AG04450 (cell line): ENCODE measurements at regions not wholly inside any gene's neighbourhood (a gene's known extent, or its start where the extent isn't known, plus 50 kb on each side); places are given as distances from the start of the nearest gene placed in this dataset.

ENCODE experiments used
- CTCF ChIA-PET: fragments of 300-600, 350-600 bp; formaldehyde crosslinking; extraction: SDS; loops from one replicate; lab custom pipeline; 2022; ENCODE audit warnings: antibody characterized with exemption, inconsistent platforms; lab: Charles Lee
- POLR2A ChIA-PET: fragments of 350-600 bp; formaldehyde crosslinking; extraction: SDS; loops from one replicate; lab custom pipeline; 2021; ENCODE audit warnings: antibody characterized with exemption, inconsistent platforms; lab: Yijun Ruan, JAX
- DNase-seq: peaks from one replicate; pipeline ENCODE4 v3.0.0-alpha.2; 2011; ENCODE audit warnings: low read depth, low spot score
- H3K27ac ChIP-seq: one replicate; pipeline ENCODE4 v1.5.1; 2012; ENCODE audit warnings: low read depth, low read length, control low read depth
- H3K27me3 ChIP-seq: one replicate; pipeline ENCODE4 v1.6.0; 2012; ENCODE audit warnings: low read length; ENCODE audit not compliant: control insufficient read depth, insufficient read depth
- H3K4me3 ChIP-seq: 2 replicates; pipeline ENCODE4 v1.5.1; 2011; ENCODE audit warnings: mild to moderate bottlenecking, low read depth, low read length, control low read depth
- H3K9me3 ChIP-seq: 2 replicates; pipeline ENCODE4 v1.5.1; 2012; ENCODE audit warnings: low read length; ENCODE audit not compliant: control insufficient read depth, insufficient read depth
- TF ChIP-seq, protein P1 (sequence below): IDR thresholded peaks from 2 replicates; pipeline ENCODE4 v1.5.1; 2011; ENCODE audit warnings: low read depth, low read length, control low read depth, inconsistent platforms

DNA sequence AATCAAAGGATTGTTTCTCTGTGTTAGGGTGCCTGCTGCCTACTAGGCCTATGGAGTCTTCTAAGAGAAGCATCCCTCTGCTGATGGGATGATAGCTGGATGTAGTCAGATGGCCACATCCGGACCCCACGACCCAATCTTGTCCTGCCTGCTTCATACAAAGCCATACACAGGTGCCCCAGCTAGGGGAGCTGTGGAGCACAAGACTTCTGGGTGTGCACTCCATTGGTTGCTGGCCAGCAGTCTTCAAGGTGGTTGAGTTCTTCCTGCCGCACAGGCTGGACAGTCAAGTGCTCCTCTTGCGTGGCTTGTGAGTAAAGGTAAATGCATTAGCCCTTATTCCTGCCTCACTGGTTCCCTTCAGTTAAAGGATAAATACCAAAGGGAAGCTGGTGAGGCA, 120.2 kb downstream of the TEX36 start:
- TF ChIP-seq, protein P1, sequence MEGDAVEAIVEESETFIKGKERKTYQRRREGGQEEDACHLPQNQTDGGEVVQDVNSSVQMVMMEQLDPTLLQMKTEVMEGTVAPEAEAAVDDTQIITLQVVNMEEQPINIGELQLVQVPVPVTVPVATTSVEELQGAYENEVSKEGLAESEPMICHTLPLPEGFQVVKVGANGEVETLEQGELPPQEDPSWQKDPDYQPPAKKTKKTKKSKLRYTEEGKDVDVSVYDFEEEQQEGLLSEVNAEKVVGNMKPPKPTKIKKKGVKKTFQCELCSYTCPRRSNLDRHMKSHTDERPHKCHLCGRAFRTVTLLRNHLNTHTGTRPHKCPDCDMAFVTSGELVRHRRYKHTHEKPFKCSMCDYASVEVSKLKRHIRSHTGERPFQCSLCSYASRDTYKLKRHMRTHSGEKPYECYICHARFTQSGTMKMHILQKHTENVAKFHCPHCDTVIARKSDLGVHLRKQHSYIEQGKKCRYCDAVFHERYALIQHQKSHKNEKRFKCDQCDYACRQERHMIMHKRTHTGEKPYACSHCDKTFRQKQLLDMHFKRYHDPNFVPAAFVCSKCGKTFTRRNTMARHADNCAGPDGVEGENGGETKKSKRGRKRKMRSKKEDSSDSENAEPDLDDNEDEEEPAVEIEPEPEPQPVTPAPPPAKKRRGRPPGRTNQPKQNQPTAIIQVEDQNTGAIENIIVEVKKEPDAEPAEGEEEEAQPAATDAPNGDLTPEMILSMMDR = no peak
- ChIA-PET CTCF (no interaction called here), POLR2A (no interaction called here)
- Histone ChIP-seq H3K27me3 (no peaks in the 10 kb centered on the region), H3K27ac (no peak overlapping the region), H3K9me3 (no peaks in the 10 kb centered on the region), H3K4me3 (no peak overlapping the region)
- DNase-seq = no peak

DNA sequence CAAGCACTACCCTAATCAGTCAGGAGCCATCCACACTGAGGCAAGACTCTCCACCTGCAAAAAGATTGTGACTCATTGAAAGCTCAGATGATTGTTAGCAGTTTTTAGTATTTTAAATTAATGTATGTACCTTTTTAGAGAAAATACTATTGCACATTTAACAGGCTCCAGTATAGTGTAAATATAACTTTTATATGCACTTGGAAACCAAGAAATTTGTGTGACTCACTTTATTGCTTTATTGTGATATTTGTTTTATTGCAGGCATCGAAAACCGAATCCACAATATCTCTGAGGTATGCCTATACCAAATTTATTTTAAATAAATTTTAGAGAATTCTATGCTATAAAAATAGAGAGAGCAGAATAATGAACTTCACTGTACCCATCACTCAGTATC, 122.0 kb downstream of the TEX36 start:
- H3K27ac ChIP-seq = no peak overlapping the region
- H3K4me3 ChIP-seq = no peak overlapping the region
- CTCF ChIA-PET = no interaction called here
- TF ChIP-seq, protein P1 = no peak
- DNase-seq = no peak
- H3K9me3 ChIP-seq = no peaks in the 10 kb centered on the region
- no peaks in the 10 kb centered on the region for H3K27me3 ChIP-seq
- POLR2A ChIA-PET = no interaction called here

DNA sequence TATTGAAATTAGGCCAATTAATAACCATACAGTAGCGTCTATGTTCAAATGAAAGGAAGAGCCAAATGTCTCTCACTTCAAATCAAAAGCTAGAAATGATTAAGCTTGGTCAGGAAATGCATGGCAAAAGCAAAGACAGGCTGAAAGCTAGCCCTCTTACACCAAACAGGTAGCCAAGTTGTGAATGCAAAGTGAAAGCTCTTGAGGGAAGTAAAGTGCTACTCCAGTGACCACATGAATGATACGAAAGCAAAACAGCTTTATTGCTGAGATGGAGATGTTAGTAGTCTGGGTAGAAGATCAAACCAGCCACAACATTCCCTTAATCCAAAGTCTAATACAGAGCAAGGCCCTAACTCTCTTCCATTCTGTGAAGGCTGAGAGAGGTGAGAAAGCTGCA, 123.8 kb downstream of the TEX36 start:
- H3K4me3 ChIP-seq = no peak overlapping the region
- H3K27ac ChIP-seq = no peak overlapping the region
- POLR2A ChIA-PET = no interaction called here
- CTCF ChIA-PET = no interaction called here
- no peaks in the 10 kb centered on the region for H3K9me3 ChIP-seq
- no peak for DNase-seq
- TF ChIP-seq, protein P1 = no peak
- H3K27me3 ChIP-seq = no peaks in the 10 kb centered on the region

DNA sequence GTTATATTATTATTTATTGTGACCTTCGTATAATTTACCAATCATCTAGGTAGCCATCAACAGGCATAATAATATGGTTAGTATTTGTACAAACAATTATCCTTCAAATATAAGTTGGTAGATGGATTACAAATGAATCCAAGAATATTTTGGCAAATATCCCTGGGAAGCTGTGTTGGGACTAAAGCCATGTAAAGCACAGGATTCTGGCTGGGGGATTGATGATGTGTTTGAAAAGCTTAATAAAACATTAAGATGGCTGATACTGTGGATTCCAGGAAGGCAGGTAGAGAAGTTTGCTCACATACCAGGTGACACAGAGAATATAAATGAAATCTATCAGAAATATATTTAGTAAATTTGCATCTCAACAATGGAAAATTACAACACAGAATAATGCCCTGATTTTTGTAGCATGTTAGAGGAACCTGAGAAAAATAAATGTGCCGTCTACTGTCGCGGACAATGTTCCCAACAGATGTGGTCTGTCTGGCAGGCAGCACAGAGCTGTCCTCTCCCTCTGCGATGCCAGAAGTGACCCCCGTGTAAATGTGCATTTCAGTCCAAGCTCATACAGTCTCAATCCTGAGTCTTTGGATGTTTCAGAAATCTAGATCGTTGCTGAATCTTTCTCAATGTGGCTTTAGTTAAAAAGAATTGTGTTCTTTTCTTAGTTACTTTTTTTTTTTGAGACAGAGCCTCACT, 125.0 kb downstream of the TEX36 start:
- Histone ChIP-seq H3K4me3 (no peak overlapping the region), H3K9me3 (no peaks in the 10 kb centered on the region), H3K27ac (no peak overlapping the region), H3K27me3 (no peaks in the 10 kb centered on the region)
- TF ChIP-seq, protein P1 = no peak
- DNase-seq = no peak
- POLR2A ChIA-PET = no interaction called here
- CTCF ChIA-PET = no interaction called here

DNA sequence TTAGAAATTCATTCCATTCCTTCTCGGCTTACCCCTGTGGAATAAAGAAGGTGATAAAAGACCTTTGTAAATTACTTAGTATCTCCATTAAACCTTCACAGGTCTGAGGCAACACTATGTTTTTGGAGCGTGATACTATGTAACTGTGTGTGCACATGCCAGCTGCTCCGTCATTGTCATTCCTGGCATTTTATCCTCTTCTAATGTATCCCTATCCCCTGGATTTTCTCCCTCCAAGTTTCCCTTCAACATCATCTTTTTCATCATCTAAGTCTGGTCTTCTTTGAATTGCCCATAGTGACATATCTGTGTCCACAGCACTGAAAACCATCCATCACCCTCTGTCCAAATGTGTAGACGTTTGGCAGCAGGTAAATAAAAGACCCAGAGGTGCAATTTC, 125.7 kb downstream of the TEX36 start:
- TF ChIP-seq, protein P1 = no peak
- Histone ChIP-seq H3K4me3 (no peak overlapping the region), H3K9me3 (no peaks in the 10 kb centered on the region), H3K27ac (no peak overlapping the region), H3K27me3 (no peaks in the 10 kb centered on the region)
- CTCF ChIA-PET = no interaction called here
- POLR2A ChIA-PET = interaction anchor here (0.7 kb wide), 1 partner anchor 245 kb away, joined by 3 read pairs; no protein-coding TSS in a partner anchor
- no peak for DNase-seq
